Liver (tissue), 8 donors: ENCODE measurements at regions not wholly inside any gene's neighbourhood (a gene's known extent, or its start where the extent isn't known, plus 50 kb on each side); places are given as distances from the start of the nearest gene placed in this dataset.

Experiments
- DNase-seq: peaks from one replicate; pipeline ENCODE4 v3.0.0-alpha.2; 2017; ENCODE audit warnings: low spot score
- H3K27ac ChIP-seq, 2 donors: one replicate each; pipeline ENCODE4 v1.7.0; 2013; ENCODE audit warnings: inconsistent platforms in 2 of 2, low read length in 2 of 2, control low read depth in 1 of 2, low read depth in 1 of 2, mild to moderate bottlenecking in 1 of 2
- H3K27me3 ChIP-seq, 4 donors: one replicate each; pipeline versions ENCODE4 v1.6.1 to v1.7.0; 2013; ENCODE audit warnings: low read length in 3 of 4, inconsistent platforms in 1 of 4, mild to moderate bottlenecking in 1 of 4, moderate library complexity in 1 of 4; ENCODE audit not compliant: control insufficient read depth in 4 of 4, insufficient read depth in 4 of 4
- H3K36me3 ChIP-seq, 4 donors: one replicate each; pipeline versions ENCODE4 v1.6.1 to v1.7.0; 2013; ENCODE audit warnings: low read length in 3 of 4, mild to moderate bottlenecking in 3 of 4, low read depth in 1 of 4, moderate library complexity in 1 of 4; ENCODE audit not compliant: control insufficient read depth in 4 of 4, insufficient read depth in 3 of 4
- H3K4me1 ChIP-seq, 4 donors: one replicate each; pipeline versions ENCODE4 v1.6.1 to v1.7.0; 2013; ENCODE audit warnings: low read length in 3 of 4, mild to moderate bottlenecking in 3 of 4, moderate library complexity in 1 of 4; ENCODE audit not compliant: control insufficient read depth in 4 of 4, insufficient read depth in 4 of 4
- H3K4me3 ChIP-seq, 3 donors: one replicate each; pipeline versions ENCODE4 v1.6.1 to v1.7.0; 2013; ENCODE audit warnings: low read length in 3 of 3, control low read depth in 1 of 3, low read depth in 1 of 3, mild to moderate bottlenecking in 1 of 3
- H3K9ac ChIP-seq, 2 donors: one replicate each; pipeline ENCODE4 v1.7.0; 2013; ENCODE audit warnings: low read length in 2 of 2, mild to moderate bottlenecking in 2 of 2, moderate library complexity in 2 of 2, control low read depth in 1 of 2, low read depth in 1 of 2
- H3K9me3 ChIP-seq, 4 donors: one replicate each; pipeline versions ENCODE4 v1.6.1 to v1.7.0; 2013; ENCODE audit warnings: low read length in 3 of 4; ENCODE audit not compliant: control insufficient read depth in 4 of 4
- ATF3 ChIP-seq: IDR thresholded peaks from 2 replicates; pipeline ENCODE4 v1.6.1; 2016; ENCODE audit warnings: antibody characterized with exemption
- EGR1 ChIP-seq, 2 donors: IDR thresholded peaks; 2 replicates each; pipeline ENCODE4 v1.6.1; 2016 to 2018; ENCODE audit warnings: antibody characterized with exemption in 2 of 2, low read depth in 2 of 2
- GABPA ChIP-seq, 2 donors: IDR thresholded peaks in 1 of 2; conservative IDR thresholded peaks in 1 of 2; 2 replicates each; pipeline ENCODE4 v1.6.1; 2016; ENCODE audit warnings: antibody characterized with exemption in 2 of 2, mild to moderate bottlenecking in 1 of 2, moderate library complexity in 1 of 2
- HNF4G ChIP-seq: IDR thresholded peaks from 2 replicates; pipeline ENCODE4 v1.6.1; 2016; ENCODE audit warnings: antibody characterized with exemption
- JUND ChIP-seq, 2 donors: IDR thresholded peaks; 2 replicates each; pipeline ENCODE4 v1.6.1; 2016; ENCODE audit warnings: antibody characterized with exemption in 2 of 2
- MAX ChIP-seq: IDR thresholded peaks from 2 replicates; pipeline ENCODE4 v1.6.1; 2016; ENCODE audit warnings: antibody characterized with exemption
- NR2F2 ChIP-seq: IDR thresholded peaks from 2 replicates; pipeline ENCODE4 v1.6.1; 2016; ENCODE audit warnings: antibody characterized with exemption
- RAD21 ChIP-seq, 2 donors: IDR thresholded peaks; 2 replicates each; pipeline ENCODE4 v1.6.1; 2016; ENCODE audit warnings: antibody characterized with exemption in 2 of 2, mild to moderate bottlenecking in 2 of 2
- SP1 ChIP-seq: IDR thresholded peaks from 2 replicates; pipeline ENCODE4 v1.6.1; 2018; ENCODE audit warnings: antibody characterized with exemption, mild to moderate bottlenecking
- ZBTB33 ChIP-seq: IDR thresholded peaks from 2 replicates; pipeline ENCODE4 v1.6.1; 2016; ENCODE audit warnings: antibody characterized with exemption
- WGBS: extraction: QIAGEN DNeasy Blood & Tissue Kit; methylation state at CpG from one replicate; pipeline ENCODE4 v1.1.7; 2013; 5-methylcytosine and 5-hydroxymethylcytosine counted together
- TF ChIP-seq, protein P1 (sequence below): IDR thresholded peaks from 2 replicates; pipeline ENCODE4 v1.6.1; 2016; ENCODE audit warnings: antibody characterized with exemption, mild to moderate bottlenecking
- TF ChIP-seq, protein P2 (sequence below): fragments of 150-350 bp; IDR thresholded peaks from 2 replicates; pipeline ENCODE4 v1.5.1; 2017; ENCODE audit warnings: improper control_type of control experiment, low read depth, low read length; ENCODE audit not compliant: missing input control
- donor health status: healthy.
- donor health status: healthy.
- donor health status: healthy.
- donor health status: healthy.
- donor health status: healthy.

DNA sequence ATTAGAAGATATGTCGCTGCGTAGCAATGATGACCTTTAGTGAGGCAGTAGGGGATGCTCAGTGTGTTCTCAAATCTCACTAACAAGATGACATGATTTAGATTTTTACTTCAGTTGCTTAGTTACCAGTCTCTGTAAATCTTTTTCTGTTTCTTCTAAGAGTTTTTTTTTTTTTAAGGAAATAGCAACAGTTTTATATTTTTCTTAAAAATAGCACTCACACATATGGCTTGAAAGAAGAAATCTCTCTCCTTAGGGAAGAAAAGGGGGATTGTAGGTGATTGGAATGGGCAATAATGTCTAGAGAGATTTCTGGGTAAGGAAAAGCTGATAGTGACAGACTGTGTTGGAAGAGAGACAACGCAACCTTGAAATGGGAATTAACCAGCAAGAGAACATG is 524.6 kb upstream of the ARPP21 start:
- Histone ChIP-seq H3K4me3 (no peak overlapping the region), H3K9ac (no peak overlapping the region), H3K27ac (no peak overlapping the region), H3K9me3 (no peaks in the 10 kb centered on the region), H3K27me3 (no peaks in the 10 kb centered on the region), H3K4me1 (no peaks in the 10 kb centered on the region), H3K36me3 (no peaks in the 10 kb centered on the region)
- TF ChIP-seq SP1 (no peak), GABPA (IDR thresholded peaks at IDR 0.05 in 1 of 2, conservative IDR thresholded peaks at IDR 0.05 in 1 of 2) (no peak)
- 91% methylated on average over 3 of the region's 3 CpGs for WGBS
- no peak for DNase-seq

DNA sequence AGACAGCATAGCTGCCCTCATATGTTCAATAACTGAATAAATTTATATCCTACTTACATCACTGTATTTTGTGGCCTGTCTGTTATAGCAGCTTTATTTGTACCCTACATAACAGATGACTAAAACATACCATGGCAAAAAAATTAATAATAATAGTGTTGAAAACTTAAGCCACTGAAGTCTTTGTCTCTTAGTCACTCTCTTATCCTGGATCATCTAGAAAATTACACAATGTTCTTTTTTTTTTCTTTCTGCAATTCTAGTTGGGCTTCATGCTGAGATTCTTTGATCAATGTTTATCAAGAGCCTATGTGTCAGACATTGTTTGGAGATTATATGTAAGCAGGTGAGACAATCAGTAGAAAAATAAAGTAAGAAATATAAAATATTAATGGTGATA is 519.3 kb upstream of the ARPP21 start:
- no peak for TF ChIP-seq JUND (IDR thresholded peaks at IDR 0.05)
- TF ChIP-seq HNF4G, result no peak
- TF ChIP-seq, protein P1, sequence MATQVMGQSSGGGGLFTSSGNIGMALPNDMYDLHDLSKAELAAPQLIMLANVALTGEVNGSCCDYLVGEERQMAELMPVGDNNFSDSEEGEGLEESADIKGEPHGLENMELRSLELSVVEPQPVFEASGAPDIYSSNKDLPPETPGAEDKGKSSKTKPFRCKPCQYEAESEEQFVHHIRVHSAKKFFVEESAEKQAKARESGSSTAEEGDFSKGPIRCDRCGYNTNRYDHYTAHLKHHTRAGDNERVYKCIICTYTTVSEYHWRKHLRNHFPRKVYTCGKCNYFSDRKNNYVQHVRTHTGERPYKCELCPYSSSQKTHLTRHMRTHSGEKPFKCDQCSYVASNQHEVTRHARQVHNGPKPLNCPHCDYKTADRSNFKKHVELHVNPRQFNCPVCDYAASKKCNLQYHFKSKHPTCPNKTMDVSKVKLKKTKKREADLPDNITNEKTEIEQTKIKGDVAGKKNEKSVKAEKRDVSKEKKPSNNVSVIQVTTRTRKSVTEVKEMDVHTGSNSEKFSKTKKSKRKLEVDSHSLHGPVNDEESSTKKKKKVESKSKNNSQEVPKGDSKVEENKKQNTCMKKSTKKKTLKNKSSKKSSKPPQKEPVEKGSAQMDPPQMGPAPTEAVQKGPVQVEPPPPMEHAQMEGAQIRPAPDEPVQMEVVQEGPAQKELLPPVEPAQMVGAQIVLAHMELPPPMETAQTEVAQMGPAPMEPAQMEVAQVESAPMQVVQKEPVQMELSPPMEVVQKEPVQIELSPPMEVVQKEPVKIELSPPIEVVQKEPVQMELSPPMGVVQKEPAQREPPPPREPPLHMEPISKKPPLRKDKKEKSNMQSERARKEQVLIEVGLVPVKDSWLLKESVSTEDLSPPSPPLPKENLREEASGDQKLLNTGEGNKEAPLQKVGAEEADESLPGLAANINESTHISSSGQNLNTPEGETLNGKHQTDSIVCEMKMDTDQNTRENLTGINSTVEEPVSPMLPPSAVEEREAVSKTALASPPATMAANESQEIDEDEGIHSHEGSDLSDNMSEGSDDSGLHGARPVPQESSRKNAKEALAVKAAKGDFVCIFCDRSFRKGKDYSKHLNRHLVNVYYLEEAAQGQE, result no peak
- TF ChIP-seq NR2F2, result no peak
- TF ChIP-seq MAX, result no peak
- TF ChIP-seq, protein P2, sequence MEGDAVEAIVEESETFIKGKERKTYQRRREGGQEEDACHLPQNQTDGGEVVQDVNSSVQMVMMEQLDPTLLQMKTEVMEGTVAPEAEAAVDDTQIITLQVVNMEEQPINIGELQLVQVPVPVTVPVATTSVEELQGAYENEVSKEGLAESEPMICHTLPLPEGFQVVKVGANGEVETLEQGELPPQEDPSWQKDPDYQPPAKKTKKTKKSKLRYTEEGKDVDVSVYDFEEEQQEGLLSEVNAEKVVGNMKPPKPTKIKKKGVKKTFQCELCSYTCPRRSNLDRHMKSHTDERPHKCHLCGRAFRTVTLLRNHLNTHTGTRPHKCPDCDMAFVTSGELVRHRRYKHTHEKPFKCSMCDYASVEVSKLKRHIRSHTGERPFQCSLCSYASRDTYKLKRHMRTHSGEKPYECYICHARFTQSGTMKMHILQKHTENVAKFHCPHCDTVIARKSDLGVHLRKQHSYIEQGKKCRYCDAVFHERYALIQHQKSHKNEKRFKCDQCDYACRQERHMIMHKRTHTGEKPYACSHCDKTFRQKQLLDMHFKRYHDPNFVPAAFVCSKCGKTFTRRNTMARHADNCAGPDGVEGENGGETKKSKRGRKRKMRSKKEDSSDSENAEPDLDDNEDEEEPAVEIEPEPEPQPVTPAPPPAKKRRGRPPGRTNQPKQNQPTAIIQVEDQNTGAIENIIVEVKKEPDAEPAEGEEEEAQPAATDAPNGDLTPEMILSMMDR, result no peak
- no peak for TF ChIP-seq EGR1 (IDR thresholded peaks at IDR 0.05; ENCODE audit: low read depth in 2 of 2)
- no peak for TF ChIP-seq ATF3
- TF ChIP-seq ZBTB33, result no peak
- TF ChIP-seq RAD21 (IDR thresholded peaks at IDR 0.05), result no peak
- TF ChIP-seq SP1, result no peak
- no peaks in the 10 kb centered on the region for H3K36me3 ChIP-seq
- H3K9me3 ChIP-seq, result no peaks in the 10 kb centered on the region
- H3K27ac ChIP-seq, result no peak overlapping the region
- H3K4me3 ChIP-seq, result no peak overlapping the region
- no peaks in the 10 kb centered on the region for H3K4me1 ChIP-seq
- H3K9ac ChIP-seq, result no peak overlapping the region
- H3K27me3 ChIP-seq, result no peaks in the 10 kb centered on the region
- no peak for DNase-seq
